Activated naive CD4-positive, alpha-beta T cell treated with anti-CD3 and anti-CD28 coated beads, Interleukin-2, amount 50 U/mL, for 72 hours (primary cell): ENCODE measurements at regions not wholly inside any gene's neighbourhood (a gene's known extent, or its start where the extent isn't known, plus 50 kb on each side); places are given as distances from the start of the nearest gene placed in this dataset.
"Not testable (repeated sequence)": the region's sequence is repeated elsewhere in the genome, so short reads cannot be mapped to it uniquely, and the experiment has no call there.

ENCODE experiments used
- ATAC-seq, 2 donors: fragments of 150-1000 bp; cut with Tn5 transposase; 2 replicates each; pipeline ENCODE4 v1.10.0; 2021; ENCODE audit warnings: mild to moderate bottlenecking in 2 of 2, moderate library complexity in 2 of 2
- DNase-seq, 2 donors: peaks; one replicate each; pipeline ENCODE4 v3.0.0; 2021 to 2022; ENCODE audit warnings: low spot score in 2 of 2
- H3K27ac Mint-ChIP-seq, 2 donors: one replicate each; pipeline ENCODE4 v1.8.0; 2022; ENCODE audit warnings: mild to moderate bottlenecking in 2 of 2, mixed read lengths in 2 of 2
- H3K36me3 Mint-ChIP-seq, 2 donors: one replicate each; pipeline ENCODE4 v1.8.0; 2022; ENCODE audit warnings: mixed read lengths in 2 of 2
- H3K9me3 Mint-ChIP-seq, 2 donors: one replicate each; pipeline ENCODE4 v1.8.0; 2022; ENCODE audit warnings: mixed read lengths in 2 of 2

- H3K27ac Mint-ChIP-seq, ATAC-seq, H3K9me3 Mint-ChIP-seq, H3K36me3 Mint-ChIP-seq, DNase-seq: not testable (repeated sequence)
Observed at GRCh38 chr9:62119656-62120055, 929.8 kb downstream of the SPATA31A7 start.

- H3K9me3 Mint-ChIP-seq, DNase-seq, H3K36me3 Mint-ChIP-seq, H3K27ac Mint-ChIP-seq, ATAC-seq: not testable (repeated sequence)
Observed at GRCh38 chr9:62125631-62126611, 936.1 kb downstream of the SPATA31A7 start.

GRCh38 chr9:62135022-62135421 lies 945.2 kb downstream of the SPATA31A7 start:
- DNase-seq, ATAC-seq, H3K36me3 Mint-ChIP-seq, H3K27ac Mint-ChIP-seq, H3K9me3 Mint-ChIP-seq: not testable (repeated sequence)

DNA sequence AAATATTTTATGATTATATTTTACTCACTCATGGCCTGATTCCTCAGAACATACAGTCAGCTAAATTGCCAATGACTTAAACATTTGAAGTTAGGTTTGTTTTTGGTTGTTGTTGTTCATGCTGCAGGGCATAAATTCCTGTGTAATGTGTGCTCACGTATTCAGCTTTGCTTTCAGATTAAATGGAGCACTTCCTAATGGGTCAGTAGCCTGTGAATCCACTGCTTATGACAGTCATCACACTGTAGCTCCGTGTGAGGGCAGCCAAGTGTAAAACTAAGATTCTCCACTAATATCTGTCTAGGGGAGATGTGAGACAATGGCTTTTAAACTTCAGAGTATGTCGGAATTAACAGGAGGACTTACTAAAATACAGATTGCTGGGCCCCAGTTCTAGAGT lies 955.8 kb downstream of the SPATA31A7 start:
- not testable (repeated sequence) for DNase-seq, H3K27ac Mint-ChIP-seq, ATAC-seq, H3K36me3 Mint-ChIP-seq, H3K9me3 Mint-ChIP-seq
